B cell (primary cell): ENCODE measurements at regions not wholly inside any gene's neighbourhood (a gene's known extent, or its start where the extent isn't known, plus 50 kb on each side); places are given as distances from the start of the nearest gene placed in this dataset.

Experiments used
- ATAC-seq: fragments of 200-7000 bp; cut with Tn5 transposase; one replicate; pipeline ENCODE4 v1.10.0; 2021; ENCODE audit warnings: low read depth, mild to moderate bottlenecking, moderate number of reproducible peaks, moderate library complexity
- CTCF ChIA-PET: fragments of 350-600 bp; sonication (Branson Sonifier 250); formaldehyde crosslinking; loops from one replicate; lab custom pipeline; 2021; ENCODE audit warnings: antibody characterized with exemption, inconsistent platforms; lab: Charles Lee
- POLR2A ChIA-PET: fragments of 350-600 bp; sonication (Branson Sonifier 250); formaldehyde crosslinking; loops from one replicate; lab custom pipeline; 2021; ENCODE audit warnings: antibody characterized with exemption; lab: Charles Lee
- DNase-seq: peaks from one replicate; pipeline ENCODE4 v3.0.0; 2013
- H2AFZ ChIP-seq: 2 replicates; pipeline ENCODE4 v1.6.1; 2012; ENCODE audit warnings: mild to moderate bottlenecking, low read depth, low read length; ENCODE audit not compliant: insufficient read depth, poor library complexity, severe bottlenecking
- H3K27ac ChIP-seq, 2 donors: 1 replicate in 1 of 2; 2 replicates in 1 of 2; pipeline ENCODE4 v1.5.1; 2012 to 2013; ENCODE audit warnings: low read length in 2 of 2, mild to moderate bottlenecking in 2 of 2, moderate library complexity in 1 of 2
- H3K27me3 ChIP-seq, 4 experiments: fragments of 200-600 bp in 1 of 4; sonication (generic) in 1 of 4; replicated peaks in 1 of 4; 1 replicate in 2 of 4; 2 replicates in 2 of 4; pipeline versions ENCODE4 v1.6.1 to v1.7.0; 2013 to 2016; ENCODE audit warnings: low read length in 3 of 4, mild to moderate bottlenecking in 2 of 4, mixed read lengths in 1 of 4, moderate library complexity in 1 of 4; ENCODE audit not compliant: insufficient read depth in 4 of 4, control insufficient read depth in 3 of 4; ENCODE audit errors: control extremely low read depth in 1 of 4
- H3K36me3 ChIP-seq, 2 experiments: replicated peaks in 1 of 2; 1 replicate in 1 of 2; 2 replicates in 1 of 2; pipeline versions ENCODE4 v1.6.1 to v1.7.1; 2013; ENCODE audit warnings: low read length in 1 of 2; ENCODE audit not compliant: insufficient read depth in 2 of 2, control insufficient read depth in 1 of 2; ENCODE audit errors: control extremely low read depth in 1 of 2, extremely low read depth in 1 of 2
- H3K4me1 ChIP-seq, 2 donors: fragments of 200-600 bp in 1 of 2; sonication (generic) in 1 of 2; 1 replicate in 1 of 2; 2 replicates in 1 of 2; pipeline versions ENCODE4 v1.5.1 to v1.6.1; 2013 to 2017; ENCODE audit warnings: low read length in 2 of 2; ENCODE audit not compliant: control insufficient read depth in 2 of 2, insufficient read depth in 2 of 2
- H3K4me2 ChIP-seq: replicated peaks from 2 replicates; pipeline ENCODE3; 2012; ENCODE audit warnings: mild to moderate bottlenecking, low read depth, low read length; ENCODE audit not compliant: poor library complexity, severe bottlenecking
- H3K4me3 ChIP-seq, 5 experiments: fragments of 200-600 bp in 1 of 5; sonication (generic) in 1 of 5; 1 replicate in 3 of 5; 2 replicates in 2 of 5; pipeline versions ENCODE4 v1.5.1 to v1.7.0; 2011 to 2016; ENCODE audit warnings: low read length in 4 of 5, mild to moderate bottlenecking in 4 of 5, low read depth in 2 of 5, control low read depth in 1 of 5, moderate library complexity in 1 of 5; ENCODE audit not compliant: insufficient read depth in 1 of 5; ENCODE audit errors: control extremely low read depth in 1 of 5, extremely low read depth in 1 of 5
- H3K79me2 ChIP-seq: fragments of 200-600 bp; sonication (generic); one replicate; pipeline ENCODE4 v1.6.0; 2016; ENCODE audit warnings: low read length; ENCODE audit not compliant: control insufficient read depth, insufficient read depth
- H3K9ac ChIP-seq: fragments of 200-600 bp; sonication (generic); 2 replicates; pipeline ENCODE4 v1.6.1; 2017; ENCODE audit warnings: mild to moderate bottlenecking, low read length, moderate library complexity
- H3K9me3 ChIP-seq, 3 donors: one replicate each; pipeline versions ENCODE4 v1.6.1 to v1.7.1; 2013; ENCODE audit warnings: low read length in 2 of 3; ENCODE audit not compliant: control insufficient read depth in 2 of 3, insufficient read depth in 1 of 3; ENCODE audit errors: control extremely low read depth in 1 of 3
- H4K20me1 ChIP-seq: 2 replicates; pipeline ENCODE4 v1.6.0; 2012; ENCODE audit warnings: mild to moderate bottlenecking, low read length; ENCODE audit not compliant: insufficient read depth, control insufficient read depth, poor library complexity, severe bottlenecking
- H3K27ac Mint-ChIP-seq: one replicate; pipeline ENCODE4 v1.8.0; 2021; ENCODE audit warnings: mixed read lengths
- H3K27me3 Mint-ChIP-seq: one replicate; pipeline ENCODE4 v1.8.0; 2021; ENCODE audit warnings: mixed read lengths
- H3K4me1 Mint-ChIP-seq: one replicate; pipeline ENCODE4 v1.8.0; 2021; ENCODE audit warnings: mixed read lengths
- H3K4me3 Mint-ChIP-seq: one replicate; pipeline ENCODE4 v1.8.0; 2021; ENCODE audit warnings: mixed read lengths
- H3K9me3 Mint-ChIP-seq: one replicate; pipeline ENCODE4 v1.8.0; 2022; ENCODE audit warnings: mixed read lengths; ENCODE audit not compliant: insufficient read depth
- EZH2 ChIP-seq: IDR thresholded peaks from 2 replicates; pipeline ENCODE4 v1.6.1; 2012; ENCODE audit warnings: borderline replicate concordance, low read depth, mild to moderate bottlenecking, moderate library complexity, low read length; ENCODE audit not compliant: insufficient read depth, poor library complexity, severe bottlenecking
- WGBS: methylation state at CpG from one replicate; pipeline ENCODE4 v1.1.5; 2013; ENCODE audit warnings: missing lambda C conversion rate; ENCODE audit not compliant: insufficient coverage; 5-methylcytosine and 5-hydroxymethylcytosine counted together
- intact Hi-C: fragments of 100-400 bp; cut with micrococcal nuclease; formaldehyde crosslinking; loops from one replicate; pipeline ENCODE4 v1.10.0; 2022
- TF ChIP-seq, protein P1 (sequence below): fragments of 200-600 bp; IDR thresholded peaks from one replicate; pipeline ENCODE4 v1.8.0; 2022; ENCODE audit warnings: antibody characterized with exemption, mild to moderate bottlenecking

GRCh38 chr12:5223881-5224280 lies 180.2 kb downstream of the KCNA5 start:
- H3K79me2 ChIP-seq = no peaks in the 10 kb centered on the region
- H3K27ac Mint-ChIP-seq = no peak overlapping the region
- ATAC-seq (no peak), DNase-seq (no peak)
- no peaks in the 10 kb centered on the region for H3K9me3 Mint-ChIP-seq
- H2AFZ ChIP-seq = no peak overlapping the region
- peaks cover 0 to 2% (median 0%) of the 10 kb centered on the region in 3 donors for H3K9me3 ChIP-seq
- H3K4me3 Mint-ChIP-seq = no peak overlapping the region
- ChIA-PET CTCF (no interaction called here), POLR2A (no interaction called here)
- H4K20me1 ChIP-seq = no peaks in the 10 kb centered on the region
- 89% methylated on average over 1 of the region's 3 CpGs for WGBS
- H3K27ac ChIP-seq = no peak overlapping the region
- peaks cover 4% of the 10 kb centered on the region for H3K27me3 Mint-ChIP-seq
- H3K27me3 ChIP-seq = no peaks in the 10 kb centered on the region
- H3K4me1 Mint-ChIP-seq = no peaks in the 10 kb centered on the region
- TF ChIP-seq EZH2 = no peak
- TF ChIP-seq, protein P1, sequence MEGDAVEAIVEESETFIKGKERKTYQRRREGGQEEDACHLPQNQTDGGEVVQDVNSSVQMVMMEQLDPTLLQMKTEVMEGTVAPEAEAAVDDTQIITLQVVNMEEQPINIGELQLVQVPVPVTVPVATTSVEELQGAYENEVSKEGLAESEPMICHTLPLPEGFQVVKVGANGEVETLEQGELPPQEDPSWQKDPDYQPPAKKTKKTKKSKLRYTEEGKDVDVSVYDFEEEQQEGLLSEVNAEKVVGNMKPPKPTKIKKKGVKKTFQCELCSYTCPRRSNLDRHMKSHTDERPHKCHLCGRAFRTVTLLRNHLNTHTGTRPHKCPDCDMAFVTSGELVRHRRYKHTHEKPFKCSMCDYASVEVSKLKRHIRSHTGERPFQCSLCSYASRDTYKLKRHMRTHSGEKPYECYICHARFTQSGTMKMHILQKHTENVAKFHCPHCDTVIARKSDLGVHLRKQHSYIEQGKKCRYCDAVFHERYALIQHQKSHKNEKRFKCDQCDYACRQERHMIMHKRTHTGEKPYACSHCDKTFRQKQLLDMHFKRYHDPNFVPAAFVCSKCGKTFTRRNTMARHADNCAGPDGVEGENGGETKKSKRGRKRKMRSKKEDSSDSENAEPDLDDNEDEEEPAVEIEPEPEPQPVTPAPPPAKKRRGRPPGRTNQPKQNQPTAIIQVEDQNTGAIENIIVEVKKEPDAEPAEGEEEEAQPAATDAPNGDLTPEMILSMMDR = no peak
- H3K4me1 ChIP-seq = no peaks in the 10 kb centered on the region
- no peaks in the 10 kb centered on the region for H3K36me3 ChIP-seq
- H3K4me2 ChIP-seq = no peak overlapping the region
- H3K9ac ChIP-seq = no peak overlapping the region
- no peak overlapping the region for H3K4me3 ChIP-seq
- intact Hi-C loops = no loop called here

GRCh38 chr12:5226581-5226980 lies 182.9 kb downstream of the KCNA5 start:
- H3K4me3 Mint-ChIP-seq = no peak overlapping the region
- POLR2A ChIA-PET = no interaction called here
- no peaks in the 10 kb centered on the region for H3K9me3 Mint-ChIP-seq
- H3K4me2 ChIP-seq = no peak overlapping the region
- H4K20me1 ChIP-seq = no peaks in the 10 kb centered on the region
- intact Hi-C loops = no loop called here
- CTCF ChIA-PET = no interaction called here
- ATAC-seq = no peak
- H2AFZ ChIP-seq = no peak overlapping the region
- H3K9ac ChIP-seq = no peak overlapping the region
- no peak overlapping the region for H3K4me3 ChIP-seq
- H3K4me1 Mint-ChIP-seq = no peaks in the 10 kb centered on the region
- H3K27me3 ChIP-seq = no peaks in the 10 kb centered on the region
- H3K79me2 ChIP-seq = no peaks in the 10 kb centered on the region
- TF ChIP-seq, protein P1 = no peak
- no peak for TF ChIP-seq EZH2
- DNase-seq = no peak
- 94% methylated on average over 7 of the region's 7 CpGs for WGBS
- peaks cover 4% of the 10 kb centered on the region for H3K27me3 Mint-ChIP-seq
- H3K4me1 ChIP-seq = no peaks in the 10 kb centered on the region
- no peak overlapping the region for H3K27ac ChIP-seq
- H3K27ac Mint-ChIP-seq = no peak overlapping the region
- H3K36me3 ChIP-seq = no peaks in the 10 kb centered on the region
- peaks cover 0 to 2% (median 0%) of the 10 kb centered on the region in 3 donors for H3K9me3 ChIP-seq
